Hypothalamus (tissue), 51 donors: ENCODE measurements at regions not wholly inside any gene's neighbourhood (a gene's known extent, or its start where the extent isn't known, plus 50 kb on each side); places are given as distances from the start of the nearest gene placed in this dataset.

Experiments used
- DNase-seq, 51 donors: peaks; one replicate each; lab custom pipeline; 2025; lab: John Stamatoyannopoulos, UW

DNA sequence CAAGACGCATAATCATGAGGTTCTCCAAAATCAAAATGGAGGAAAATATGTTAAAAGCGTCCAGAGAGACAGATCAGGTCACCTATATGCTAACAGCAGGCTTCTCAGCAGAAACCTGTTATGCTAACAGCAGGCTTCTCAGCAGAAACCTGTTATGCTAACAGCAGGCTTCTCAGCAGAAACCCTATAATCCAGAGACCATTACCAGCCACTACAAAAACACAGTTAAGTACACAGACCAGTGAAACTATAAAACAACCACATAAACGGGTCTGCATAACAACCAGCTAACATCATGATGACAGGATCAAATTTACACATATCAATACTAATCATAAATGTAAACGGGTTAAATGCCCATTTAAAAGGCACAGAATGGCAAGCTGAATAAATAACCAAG lies 1548.4 kb upstream of the TMEFF2 start:
- no peak for DNase-seq

DNA sequence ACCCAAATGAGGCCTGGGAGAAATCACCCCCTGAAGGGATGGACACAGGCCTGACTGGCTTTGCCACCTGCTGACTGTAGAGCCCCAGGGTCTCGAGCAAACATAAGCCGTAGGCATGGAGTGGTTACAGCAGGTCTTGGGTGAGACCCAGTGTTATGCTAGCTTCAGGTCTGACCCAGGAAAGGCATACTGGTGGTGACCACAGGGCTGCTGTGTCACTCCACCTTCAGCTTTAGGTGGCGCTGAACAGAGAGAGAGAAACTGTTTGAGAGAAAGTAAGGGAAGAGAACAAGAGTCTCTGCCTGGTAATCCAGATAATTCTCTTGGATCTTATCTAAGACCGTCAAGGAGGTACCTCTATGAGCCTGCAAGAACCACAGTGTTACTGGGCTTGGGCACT lies 1544.2 kb upstream of the TMEFF2 start:
- DNase-seq: no peak

DNA sequence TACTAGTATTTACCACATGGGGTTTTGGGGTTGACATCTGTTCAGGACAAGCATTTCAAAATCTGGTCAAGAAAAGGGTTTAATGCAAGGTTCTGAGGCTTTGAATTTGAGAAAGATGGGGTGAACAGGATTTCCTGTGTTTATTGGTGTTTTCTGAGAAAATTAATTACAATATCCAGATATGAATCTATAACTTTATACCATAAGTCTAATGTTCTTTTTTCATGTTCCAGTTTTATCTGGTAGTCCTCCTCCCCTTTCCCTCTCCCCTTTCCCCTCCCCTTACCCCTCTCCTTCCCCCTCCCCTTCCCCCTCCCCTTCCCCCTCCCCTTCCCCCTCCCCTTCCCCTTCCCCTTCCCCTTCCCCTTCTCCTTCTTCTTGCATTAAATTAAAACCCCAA lies 1518.2 kb upstream of the TMEFF2 start:
- no peak for DNase-seq

DNA sequence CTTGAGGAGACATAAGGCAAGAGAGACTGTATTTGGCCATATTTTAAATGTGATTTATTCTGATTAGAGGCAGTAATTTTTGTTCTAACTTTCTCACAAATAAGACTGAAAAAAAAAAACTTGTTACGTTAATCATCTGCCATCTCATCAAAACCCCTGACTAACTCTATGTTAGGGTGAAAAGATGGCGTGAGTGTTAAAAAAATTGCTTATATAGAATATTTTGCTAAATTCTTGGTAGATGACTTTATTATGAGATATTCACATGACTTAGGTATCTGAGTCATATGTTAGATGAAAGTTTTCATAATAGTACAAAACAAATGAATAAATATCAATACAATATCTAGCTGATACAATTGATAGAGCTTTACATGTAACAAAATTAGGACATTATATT lies 1508.7 kb upstream of the TMEFF2 start:
- DNase-seq: no peak

DNA sequence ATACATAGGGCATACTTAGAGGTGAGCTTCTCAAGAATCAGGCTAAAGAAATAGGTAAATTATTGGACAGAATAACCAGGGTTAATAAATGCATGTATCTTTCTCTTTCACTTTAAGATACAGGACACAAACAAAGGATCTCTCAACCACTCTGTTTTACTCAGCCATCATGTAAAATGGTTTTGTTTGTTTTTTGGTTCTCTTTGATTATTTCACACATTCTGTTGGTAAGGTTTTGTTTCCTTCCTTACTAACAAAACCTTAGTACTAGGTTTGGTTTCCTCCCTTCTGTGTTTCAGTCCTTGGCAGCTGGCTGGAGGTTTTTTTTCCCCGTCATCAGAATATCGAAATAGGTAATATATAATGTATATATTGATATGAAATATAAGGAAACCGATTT lies 1506.8 kb upstream of the TMEFF2 start:
- no peak for DNase-seq

DNA sequence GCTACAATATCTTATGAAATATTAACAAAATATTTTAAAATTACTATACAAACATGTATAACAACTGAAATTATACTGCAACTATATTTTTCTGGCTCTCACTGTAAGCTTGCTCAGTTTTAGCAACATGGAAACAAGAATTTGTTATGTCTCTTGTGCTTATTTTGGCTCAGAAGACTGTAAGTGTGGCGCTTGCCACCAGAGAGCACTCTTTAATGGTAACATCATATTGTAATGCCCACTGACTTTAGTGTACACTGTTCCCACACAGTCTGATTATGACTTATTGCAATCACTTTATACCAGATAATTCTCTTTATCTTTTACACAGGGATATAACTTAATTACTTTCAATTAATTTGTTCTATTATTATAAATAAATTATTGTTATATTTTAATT lies 1500.6 kb upstream of the TMEFF2 start:
- peak in 2 of 51 donors; percentile 1 to 7 for DNase-seq

DNA sequence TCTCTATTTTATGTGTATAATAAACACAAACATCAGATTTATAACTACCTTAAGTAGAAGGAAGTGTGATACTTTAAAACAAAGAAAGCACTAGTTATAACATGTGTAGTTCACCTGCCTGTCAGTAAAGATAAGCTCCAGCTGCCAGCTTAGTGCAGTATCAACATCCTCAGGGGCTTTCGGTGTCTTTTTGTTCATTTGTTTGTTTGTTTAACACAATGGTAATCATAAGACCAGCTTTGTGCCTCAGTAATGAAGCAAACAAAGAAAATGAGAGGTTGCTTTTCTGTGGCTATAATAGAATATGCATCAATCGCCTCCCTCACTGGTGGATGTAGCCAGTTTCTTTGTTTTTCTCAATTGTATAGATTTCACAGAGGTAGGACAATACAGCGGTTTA lies 1499.0 kb upstream of the TMEFF2 start:
- no peak for DNase-seq

DNA sequence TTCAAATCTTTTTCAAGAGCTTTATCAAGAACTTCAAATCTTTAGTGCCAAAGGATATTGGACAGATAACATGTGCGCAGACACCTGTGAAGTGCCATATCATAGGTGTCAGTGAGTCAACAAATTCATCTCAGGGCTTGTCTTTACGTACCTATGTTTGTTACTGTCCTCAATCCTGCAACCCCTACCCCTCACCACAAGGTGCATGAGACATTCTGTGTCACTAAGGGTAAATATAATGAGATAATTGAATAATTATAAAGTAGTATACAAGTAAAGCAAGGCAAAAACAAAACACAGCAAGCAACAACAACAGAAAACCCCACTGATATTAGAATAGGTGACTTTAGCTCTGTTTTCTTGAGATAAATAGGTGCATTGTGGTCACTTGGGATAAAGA lies 1495.8 kb upstream of the TMEFF2 start:
- no peak for DNase-seq

DNA sequence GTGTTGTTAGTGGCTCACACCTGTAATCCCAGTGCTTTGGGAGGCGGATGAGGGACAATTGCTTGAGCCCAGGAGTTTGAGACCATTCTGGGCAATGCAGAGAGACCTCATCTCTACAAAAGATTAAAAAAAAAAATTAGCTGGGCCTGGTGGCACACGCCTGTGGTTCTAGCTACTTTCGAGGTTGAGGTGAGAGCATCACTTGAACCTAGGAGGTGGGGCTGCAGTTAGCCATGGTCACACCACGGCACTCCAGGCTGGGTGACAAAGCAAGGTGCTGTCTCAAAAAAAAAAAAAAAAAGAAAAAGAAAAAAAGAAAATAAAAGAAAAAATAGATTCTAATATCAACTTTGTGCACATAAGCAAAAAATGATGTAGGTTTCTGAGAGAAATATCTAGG lies 1492.5 kb upstream of the TMEFF2 start:
- DNase-seq: no peak

DNA sequence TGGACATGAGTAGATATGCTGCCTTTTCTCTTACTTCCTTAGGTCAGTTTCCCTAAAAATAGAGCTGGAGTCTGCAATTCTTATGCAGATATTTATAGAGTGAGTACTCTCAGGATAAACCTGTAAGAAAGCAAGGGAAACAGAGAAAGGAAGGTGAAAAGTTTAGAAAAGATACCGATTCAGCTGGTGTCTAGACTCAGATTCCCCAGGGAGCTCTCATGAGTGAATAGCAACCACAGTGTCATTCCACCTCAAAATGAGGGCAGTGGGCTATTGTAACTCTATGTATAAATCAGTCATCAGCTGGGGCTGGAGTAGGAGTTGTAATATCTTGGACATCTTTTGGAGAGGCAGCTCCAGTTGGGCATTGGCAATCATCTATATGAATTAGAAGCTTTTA lies 1485.1 kb upstream of the TMEFF2 start:
- DNase-seq: no peak

DNA sequence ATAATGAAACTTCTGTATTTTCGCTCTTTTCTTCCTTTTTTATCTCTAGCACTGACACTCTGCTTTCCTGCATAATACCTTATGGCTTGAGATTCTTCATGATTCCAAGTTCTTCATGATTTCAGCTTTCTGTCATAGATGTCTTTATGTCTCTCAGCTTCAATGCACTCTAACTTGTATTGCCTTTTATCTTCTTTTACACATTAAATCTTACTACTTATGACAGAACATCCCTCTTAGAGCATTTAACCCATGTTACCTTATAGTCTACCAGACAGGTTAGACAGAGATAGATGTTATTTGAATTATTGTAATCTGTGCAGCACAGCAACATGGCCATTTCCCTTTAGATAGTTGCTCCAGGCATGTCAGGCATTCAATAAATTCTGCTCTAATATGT lies 1475.7 kb upstream of the TMEFF2 start:
- DNase-seq: no peak

DNA sequence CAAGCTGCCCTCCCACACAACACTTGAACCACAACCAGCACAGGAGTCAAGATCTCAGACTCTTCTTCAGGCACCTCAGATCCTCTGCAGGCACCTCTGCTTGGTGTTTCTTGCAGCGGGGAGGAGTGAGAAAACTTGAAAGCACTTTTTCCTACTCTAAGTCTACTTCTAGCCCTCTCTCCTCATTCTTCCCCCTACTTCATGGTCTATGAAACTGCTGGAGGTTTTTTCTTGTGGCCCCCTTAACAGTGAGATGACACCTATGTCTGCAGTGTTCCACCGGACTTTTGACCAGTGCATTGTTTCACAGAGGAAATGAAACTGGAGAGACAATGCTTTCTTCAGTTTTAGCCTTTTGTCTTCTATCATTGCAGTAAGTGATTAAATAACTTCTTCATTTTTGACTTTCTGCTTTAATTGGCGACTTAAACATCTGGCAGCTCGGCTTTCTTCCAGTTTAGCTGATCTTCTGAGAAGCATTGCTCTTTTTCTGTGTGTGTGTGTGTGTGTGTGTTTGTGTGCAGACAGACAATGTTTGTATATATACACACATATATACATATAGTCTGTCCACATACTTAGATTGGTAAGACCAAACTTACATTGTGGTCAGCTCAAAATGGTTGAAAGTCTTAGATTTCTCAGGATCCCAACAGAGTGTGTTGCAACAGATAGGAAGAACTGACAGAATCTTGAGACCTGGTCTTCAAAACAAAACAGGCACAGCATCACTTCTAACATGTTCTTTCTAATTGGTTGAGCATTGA lies 1474.0 kb upstream of the TMEFF2 start:
- DNase-seq: no peak

DNA sequence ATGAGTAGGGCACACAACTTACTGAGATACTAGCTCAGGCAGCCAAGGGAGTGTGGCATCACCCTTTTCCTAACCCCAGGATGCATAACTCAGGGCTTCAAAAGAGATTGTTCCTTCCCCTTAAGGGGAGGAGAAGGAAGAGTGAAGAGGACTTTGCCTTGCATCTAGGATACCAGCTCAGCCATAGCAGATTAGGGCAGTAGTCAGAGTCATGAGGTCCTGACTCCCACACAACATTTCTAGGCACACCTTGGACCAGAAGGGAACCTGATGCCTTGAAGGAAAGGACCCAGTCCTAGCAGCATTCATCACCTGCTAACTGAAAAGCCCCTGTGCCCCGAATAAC lies 1433.2 kb upstream of the TMEFF2 start:
- no peak for DNase-seq

DNA sequence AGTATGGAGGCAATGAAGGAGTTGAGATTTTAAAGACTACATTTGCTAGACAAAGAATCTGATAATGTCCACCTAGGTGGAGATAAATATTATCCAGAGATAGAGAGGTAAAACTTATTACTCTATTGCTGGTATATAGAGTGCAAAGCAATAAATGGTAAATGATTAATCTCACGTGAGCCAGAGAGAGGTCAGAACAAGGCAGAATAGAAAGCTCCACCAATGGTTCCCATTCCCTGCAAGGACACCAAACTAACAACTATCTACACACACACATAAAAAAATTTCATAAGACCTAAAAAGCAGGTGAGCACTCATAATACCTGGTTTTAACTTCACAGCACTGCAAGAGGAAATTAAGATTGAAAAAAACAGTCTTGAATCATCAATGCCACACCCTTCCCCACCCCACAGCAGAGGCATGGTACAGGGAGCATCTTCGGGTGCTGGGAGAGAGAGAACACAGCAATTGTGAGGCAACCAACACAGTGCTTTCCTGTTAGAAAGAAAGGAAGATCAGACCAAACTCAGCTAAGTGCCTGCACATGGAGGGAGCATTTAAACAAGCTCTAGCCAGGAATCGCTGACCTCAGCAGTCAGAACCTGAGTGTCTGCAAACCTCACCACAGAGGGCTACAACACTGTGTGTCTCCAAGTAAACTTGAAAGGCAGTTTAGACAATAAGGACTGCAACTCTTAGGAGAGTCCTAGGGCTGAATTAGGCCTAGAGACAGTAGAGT lies 1432.6 kb upstream of the TMEFF2 start:
- no peak for DNase-seq

DNA sequence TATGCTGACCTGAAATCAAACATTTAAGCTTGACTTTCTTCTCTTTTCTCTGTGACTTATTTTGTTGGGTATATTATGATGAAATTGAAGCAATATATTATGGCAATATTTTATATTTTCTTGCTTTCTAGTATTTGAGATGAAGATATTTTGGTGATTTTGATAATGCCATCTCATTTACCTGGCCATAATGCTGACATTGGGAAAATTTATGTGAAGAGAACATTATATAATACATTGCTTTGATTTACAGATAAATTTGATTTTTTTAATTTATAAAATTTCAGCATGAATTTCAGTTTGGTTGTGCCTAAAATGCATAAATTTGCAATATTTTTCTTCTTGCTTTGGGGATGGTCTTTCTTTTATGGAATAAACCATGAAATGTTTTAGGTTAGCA lies 1413.7 kb upstream of the TMEFF2 start:
- no peak for DNase-seq

DNA sequence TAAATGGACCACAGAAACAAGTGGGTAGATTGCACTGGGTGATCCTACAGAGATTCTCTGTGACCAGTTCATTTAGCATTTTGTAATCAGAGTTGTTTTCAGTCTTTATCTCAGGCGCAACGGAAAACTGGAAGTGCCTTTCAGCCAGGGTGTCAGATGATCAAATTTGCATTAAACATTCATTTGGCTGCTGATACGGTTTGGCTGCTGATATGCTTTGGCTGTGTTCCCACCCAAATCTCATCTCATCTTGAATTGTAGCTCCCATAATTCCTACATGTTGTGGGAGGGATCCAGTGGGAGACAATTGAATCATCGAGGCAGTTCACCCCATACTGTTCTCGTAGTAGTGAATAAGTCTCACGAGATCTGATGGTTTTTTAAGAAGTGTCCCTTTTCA lies 1396.1 kb upstream of the TMEFF2 start:
- no peak for DNase-seq

DNA sequence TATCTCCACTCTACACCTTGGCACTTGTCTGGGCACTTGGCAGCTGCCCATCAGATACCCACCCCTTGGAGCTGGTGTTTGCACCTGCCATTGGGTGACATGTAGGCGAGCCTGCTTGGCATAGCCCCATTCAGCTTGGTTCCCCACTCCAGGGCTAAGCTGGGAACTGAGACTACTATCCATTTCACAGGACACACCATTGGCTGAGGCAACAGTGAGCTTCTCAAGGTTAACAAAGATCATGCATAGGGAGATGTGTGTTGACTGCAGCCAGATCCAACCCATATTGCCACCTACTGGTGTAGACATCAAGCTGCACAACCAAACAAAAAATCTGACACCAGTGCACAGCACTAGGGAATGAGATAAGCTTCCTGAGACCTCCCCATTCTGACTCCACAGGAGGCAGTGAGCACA lies 1389.8 kb upstream of the TMEFF2 start:
- no peak for DNase-seq

DNA sequence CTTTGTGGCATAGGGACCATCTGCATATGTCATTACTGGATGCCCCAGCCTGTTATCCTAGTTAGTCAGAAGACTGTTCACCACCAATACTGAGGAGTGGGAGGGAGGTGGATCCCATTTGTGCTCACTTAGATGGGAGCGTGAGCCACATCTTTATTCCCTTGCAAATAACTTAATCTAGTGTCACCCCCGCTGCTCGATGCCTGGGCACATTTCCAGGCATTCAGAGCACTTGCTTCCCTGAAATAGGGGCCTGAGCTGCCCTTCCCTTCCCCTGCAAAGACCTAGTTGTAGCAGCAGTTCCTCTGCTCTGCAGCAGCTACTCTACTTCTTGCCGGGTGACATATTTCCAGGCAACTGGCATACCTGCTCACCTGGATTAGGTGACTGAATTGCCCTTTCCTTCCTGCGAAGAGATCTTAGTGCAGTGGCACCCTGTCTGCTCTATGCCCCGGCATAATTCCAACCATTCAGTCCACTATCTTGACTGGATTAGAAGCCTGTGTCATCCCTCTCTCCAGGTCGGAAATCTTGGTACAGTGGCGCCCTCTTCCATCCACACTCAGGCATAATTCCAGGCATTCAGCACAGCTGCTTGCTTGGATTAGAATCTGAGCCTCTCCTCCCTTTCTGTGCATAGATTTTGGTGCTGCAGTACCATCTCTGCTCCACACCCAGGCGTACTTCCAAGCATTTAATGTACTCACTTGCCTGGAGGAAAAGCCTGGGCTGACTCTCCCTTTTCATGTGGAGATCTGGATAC lies 1389.1 kb upstream of the TMEFF2 start:
- no peak for DNase-seq

DNA sequence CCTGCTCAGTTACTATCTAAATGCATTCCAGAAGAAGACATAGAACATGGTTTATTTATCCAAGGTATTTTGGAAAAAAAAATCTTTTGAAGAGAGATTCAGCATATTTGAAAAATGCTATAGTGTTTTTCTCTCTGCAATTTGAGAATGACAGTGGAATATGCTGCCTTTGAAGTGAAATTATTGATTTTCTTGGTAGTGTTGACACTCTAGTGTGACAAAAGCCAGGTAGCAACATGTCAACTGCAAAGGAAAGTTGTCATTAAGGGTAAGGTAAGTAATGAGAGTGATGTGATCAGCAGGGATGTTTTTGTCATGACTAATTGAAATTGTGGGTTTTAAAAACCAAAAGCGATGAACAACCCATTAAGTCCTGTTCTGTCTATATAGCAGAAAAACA lies 1387.1 kb upstream of the TMEFF2 start:
- no peak for DNase-seq

DNA sequence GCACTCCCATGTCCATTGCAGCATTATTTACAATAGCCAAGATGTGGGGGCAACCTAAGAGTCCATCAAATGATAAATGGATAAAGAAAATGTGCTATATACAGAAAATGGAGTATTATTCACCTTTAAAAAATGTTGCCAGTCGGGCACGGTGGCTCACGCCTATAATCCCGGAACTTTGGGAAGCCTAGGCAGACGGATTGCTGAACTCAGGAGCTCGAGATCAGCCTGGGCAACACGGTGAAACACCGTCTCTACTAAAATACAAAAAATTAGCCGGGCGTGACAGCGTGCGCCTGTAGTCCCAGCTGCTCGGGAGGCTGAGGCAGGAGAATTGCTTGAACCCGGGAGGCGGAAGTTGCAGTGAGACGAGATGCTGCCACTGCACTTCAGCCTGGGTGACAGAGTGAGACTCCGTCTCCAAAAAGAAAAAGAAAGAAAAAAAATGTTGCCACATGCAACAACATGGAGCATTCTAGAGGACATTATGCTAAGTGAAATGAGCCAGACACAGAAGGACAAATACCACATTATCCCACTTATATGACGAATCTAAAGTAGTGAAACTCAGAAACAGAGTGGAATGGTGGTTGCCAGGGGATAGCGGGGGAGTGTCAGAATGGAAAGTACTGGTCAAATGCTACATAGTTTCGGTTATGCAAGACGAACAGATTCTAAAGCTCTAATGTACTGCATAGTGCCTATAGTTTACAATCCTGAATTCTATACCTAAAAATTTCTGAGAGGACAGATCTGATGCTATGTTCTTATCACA lies 1385.6 kb upstream of the TMEFF2 start:
- DNase-seq: no peak

DNA sequence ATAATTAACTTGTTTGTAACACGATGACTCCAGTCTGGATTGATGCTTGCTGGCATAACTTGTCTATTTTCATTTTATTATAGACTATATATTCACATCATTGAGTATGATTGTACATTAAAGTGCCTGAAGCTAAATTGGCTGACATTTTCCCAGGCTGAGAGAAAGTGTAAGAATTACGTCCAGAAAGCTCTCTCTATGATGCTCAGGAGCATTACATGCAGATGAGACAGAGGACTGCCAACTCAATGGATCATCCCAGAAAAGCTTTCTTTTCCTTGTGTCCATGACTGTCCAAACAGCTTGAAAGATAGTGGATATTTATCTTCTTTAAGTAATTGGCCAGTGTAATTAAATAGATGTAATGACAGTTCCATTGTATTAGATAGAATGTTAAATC lies 1372.2 kb upstream of the TMEFF2 start:
- DNase-seq: no peak
